ENCODE measurements at regions not wholly inside any gene's neighbourhood (a gene's known extent, or its start where the extent isn't known, plus 50 kb on each side); places are given as distances from the start of the nearest gene placed in this dataset.

DNA sequence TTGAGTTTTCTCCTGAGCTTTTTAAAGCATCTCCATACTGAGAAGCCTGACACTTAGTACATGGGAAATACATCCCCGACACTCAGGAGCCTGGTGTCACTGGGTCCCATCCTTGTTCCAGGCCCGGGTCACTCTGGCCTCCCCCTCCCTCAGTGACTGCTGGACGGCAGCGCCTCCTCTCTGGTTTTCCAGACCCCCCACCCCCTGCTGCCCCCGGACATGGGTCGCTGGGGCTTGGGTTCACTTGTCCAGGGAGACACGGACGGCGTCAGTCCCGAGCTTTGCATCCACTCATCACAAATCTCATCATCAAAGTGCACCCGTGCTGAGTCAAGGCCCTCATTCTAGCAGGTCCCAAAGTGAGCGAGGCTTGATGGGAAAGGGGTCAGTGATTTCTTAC is 243.0 kb downstream of the IRX2 start:
- Histone ChIP-seq H3K4me3 (ENCODE audit: low read length) (no peak overlapping the region), H3K27me3 (ENCODE audit: control insufficient read depth, insufficient read depth, low read length) (no peaks in the 10 kb centered on the region), H3K4me1 (ENCODE audit: control insufficient read depth, low read depth, low read length) (no peaks in the 10 kb centered on the region), H3K9me3 (ENCODE audit: control insufficient read depth, low read depth, low read length) (no peaks in the 10 kb centered on the region), H3K27ac (ENCODE audit: low read length) (no peak overlapping the region), H3K36me3 (ENCODE audit: control insufficient read depth, low read depth, low read length) (no peaks in the 10 kb centered on the region), H3K9ac (ENCODE audit: low read length) (no peak overlapping the region)

DNA sequence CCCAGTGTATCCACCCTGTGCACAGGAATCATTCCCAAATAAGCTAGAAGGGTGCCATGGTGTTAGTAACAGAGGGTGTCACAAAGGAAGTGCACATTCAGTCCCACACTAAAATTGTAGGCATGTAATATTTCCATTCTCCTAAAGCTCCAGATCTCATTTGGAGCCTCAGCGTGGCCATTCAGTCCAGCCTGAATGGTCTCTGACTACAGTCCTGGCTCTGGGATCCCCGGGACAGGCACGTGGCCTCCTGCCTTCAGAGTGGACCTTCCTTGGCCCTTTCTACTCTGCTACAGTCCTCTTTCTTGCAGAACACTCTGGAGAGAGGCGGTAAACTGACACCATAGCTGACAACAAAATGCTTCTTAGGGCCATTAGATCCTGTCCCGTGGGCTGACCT is 243.9 kb downstream of the IRX2 start:
- Histone ChIP-seq H3K9ac (ENCODE audit: low read length) (no peak overlapping the region), H3K4me3 (ENCODE audit: low read length) (no peak overlapping the region), H3K27ac (ENCODE audit: low read length) (no peak overlapping the region), H3K27me3 (ENCODE audit: control insufficient read depth, insufficient read depth, low read length) (no peaks in the 10 kb centered on the region), H3K36me3 (ENCODE audit: control insufficient read depth, low read depth, low read length) (no peaks in the 10 kb centered on the region), H3K4me1 (ENCODE audit: control insufficient read depth, low read depth, low read length) (no peaks in the 10 kb centered on the region), H3K9me3 (ENCODE audit: control insufficient read depth, low read depth, low read length) (no peaks in the 10 kb centered on the region)

DNA sequence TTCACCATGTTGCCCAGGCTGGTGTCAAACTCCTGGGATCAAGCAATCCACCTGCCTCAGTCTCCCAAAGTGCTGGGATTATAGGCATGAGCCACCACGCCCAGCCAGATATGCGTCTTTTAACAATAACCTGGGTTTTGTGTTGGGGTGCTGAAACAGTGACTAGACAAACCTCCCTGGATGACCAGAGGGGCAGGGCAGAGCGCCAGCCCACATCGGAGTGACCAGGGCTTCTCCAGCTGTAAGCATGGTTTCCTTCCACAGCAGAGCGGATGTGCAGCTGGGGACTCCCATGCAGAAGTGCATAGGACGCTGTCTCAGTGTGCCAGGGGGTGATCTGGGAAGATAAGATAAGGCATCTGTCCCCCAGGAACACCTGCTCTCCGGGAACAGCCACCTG is 244.9 kb downstream of the IRX2 start:
- no peak overlapping the region for H3K4me3 ChIP-seq (ENCODE audit: low read length)
- no peaks in the 10 kb centered on the region for H3K9me3 ChIP-seq (ENCODE audit: control insufficient read depth, low read depth, low read length)
- no peak overlapping the region for H3K27ac ChIP-seq (ENCODE audit: low read length)
- no peaks in the 10 kb centered on the region for H3K4me1 ChIP-seq (ENCODE audit: control insufficient read depth, low read depth, low read length)
- H3K27me3 ChIP-seq (ENCODE audit: control insufficient read depth, insufficient read depth, low read length) = no peaks in the 10 kb centered on the region
- no peak overlapping the region for H3K9ac ChIP-seq (ENCODE audit: low read length)
- no peaks in the 10 kb centered on the region for H3K36me3 ChIP-seq (ENCODE audit: control insufficient read depth, low read depth, low read length)

DNA sequence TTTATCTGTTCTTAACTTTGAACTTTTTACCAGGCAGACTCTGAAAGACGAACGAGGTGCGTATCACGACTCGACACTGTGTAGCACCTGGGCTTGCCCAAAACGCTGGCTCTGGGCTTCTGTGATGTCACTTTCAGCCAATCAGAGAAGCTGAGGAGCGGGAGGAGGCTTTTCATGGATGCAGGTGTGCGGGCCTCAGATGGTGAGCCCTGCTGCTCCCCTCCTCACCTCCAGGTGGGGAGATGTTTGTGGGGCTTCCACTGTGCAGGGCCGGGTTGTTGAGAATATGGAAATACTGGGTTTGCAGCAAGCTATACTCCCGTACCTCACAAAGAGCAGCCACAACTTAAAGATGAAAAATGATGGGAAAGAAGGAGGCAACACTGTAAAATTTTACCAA is 246.3 kb downstream of the IRX2 start:
- Histone ChIP-seq H3K4me3 (ENCODE audit: low read length) (no peak overlapping the region), H3K27me3 (ENCODE audit: control insufficient read depth, insufficient read depth, low read length) (no peaks in the 10 kb centered on the region), H3K4me1 (ENCODE audit: control insufficient read depth, low read depth, low read length) (no peaks in the 10 kb centered on the region), H3K9ac (ENCODE audit: low read length) (no peak overlapping the region), H3K9me3 (ENCODE audit: control insufficient read depth, low read depth, low read length) (peaks cover 3% of the 10 kb centered on the region), H3K27ac (ENCODE audit: low read length) (no peak overlapping the region), H3K36me3 (ENCODE audit: control insufficient read depth, low read depth, low read length) (no peaks in the 10 kb centered on the region)

DNA sequence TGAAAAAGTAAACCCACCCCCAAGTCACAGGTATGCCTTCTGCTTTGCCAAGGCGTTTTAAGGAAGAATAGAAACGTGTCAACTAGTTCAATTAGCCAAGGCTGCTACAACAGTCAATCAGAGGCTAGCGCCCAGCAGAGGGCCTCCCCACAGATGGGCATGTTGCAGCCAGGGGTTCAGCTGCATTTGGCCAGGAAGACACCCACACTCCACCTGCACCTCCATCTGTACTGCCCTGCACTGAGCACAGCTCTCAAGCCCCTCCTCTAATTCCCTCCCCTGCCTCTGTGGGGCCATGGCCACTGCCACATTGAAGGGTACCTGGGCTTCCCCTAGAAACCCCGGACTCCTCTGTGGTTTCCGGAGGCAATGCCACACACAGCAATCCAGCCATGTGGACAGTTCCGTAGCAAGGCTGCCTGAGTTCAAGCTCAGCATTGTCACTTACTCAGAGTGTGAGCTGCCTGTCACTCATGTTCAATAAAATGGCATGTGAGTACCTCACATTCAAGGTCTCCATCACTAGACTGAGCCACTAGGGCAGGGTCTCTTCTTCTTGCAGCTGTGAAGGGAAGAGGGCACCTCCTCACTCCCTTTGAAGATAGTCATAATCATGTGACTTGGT is 248.4 kb downstream of the IRX2 start:
- Histone ChIP-seq H3K36me3 (ENCODE audit: control insufficient read depth, low read depth, low read length) (no peaks in the 10 kb centered on the region), H3K9ac (ENCODE audit: low read length) (no peak overlapping the region), H3K27ac (ENCODE audit: low read length) (no peak overlapping the region), H3K4me1 (ENCODE audit: control insufficient read depth, low read depth, low read length) (peaks cover 7% of the 10 kb centered on the region), H3K9me3 (ENCODE audit: control insufficient read depth, low read depth, low read length) (peaks cover 8% of the 10 kb centered on the region), H3K27me3 (ENCODE audit: control insufficient read depth, insufficient read depth, low read length) (no peaks in the 10 kb centered on the region), H3K4me3 (ENCODE audit: low read length) (no peak overlapping the region)

DNA sequence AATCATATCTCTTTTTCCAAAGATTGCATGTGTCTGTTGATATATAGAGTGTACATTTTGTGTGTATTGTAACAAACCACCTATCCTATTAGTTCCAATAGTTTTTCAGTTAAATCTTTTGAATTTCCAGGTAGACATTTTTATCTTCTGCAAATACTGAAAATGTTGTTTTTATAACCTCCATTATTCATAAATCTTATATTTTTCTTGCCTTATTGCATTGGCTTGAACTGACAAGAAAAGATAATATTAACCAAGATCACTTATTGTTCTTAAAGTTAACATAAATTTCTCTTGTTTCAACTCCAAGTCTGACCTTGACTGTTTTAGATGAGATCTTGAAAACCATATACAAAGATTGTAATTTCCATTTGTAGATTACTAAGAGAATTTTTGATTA is 251.6 kb downstream of the IRX2 start:
- peaks cover 17% of the 10 kb centered on the region for H3K4me1 ChIP-seq (ENCODE audit: control insufficient read depth, low read depth, low read length)
- no peak overlapping the region for H3K27ac ChIP-seq (ENCODE audit: low read length)
- H3K9ac ChIP-seq (ENCODE audit: low read length) = no peak overlapping the region
- peaks cover 8% of the 10 kb centered on the region for H3K9me3 ChIP-seq (ENCODE audit: control insufficient read depth, low read depth, low read length)
- H3K36me3 ChIP-seq (ENCODE audit: control insufficient read depth, low read depth, low read length) = no peaks in the 10 kb centered on the region
- no peaks in the 10 kb centered on the region for H3K27me3 ChIP-seq (ENCODE audit: control insufficient read depth, insufficient read depth, low read length)
- H3K4me3 ChIP-seq (ENCODE audit: low read length) = no peak overlapping the region

DNA sequence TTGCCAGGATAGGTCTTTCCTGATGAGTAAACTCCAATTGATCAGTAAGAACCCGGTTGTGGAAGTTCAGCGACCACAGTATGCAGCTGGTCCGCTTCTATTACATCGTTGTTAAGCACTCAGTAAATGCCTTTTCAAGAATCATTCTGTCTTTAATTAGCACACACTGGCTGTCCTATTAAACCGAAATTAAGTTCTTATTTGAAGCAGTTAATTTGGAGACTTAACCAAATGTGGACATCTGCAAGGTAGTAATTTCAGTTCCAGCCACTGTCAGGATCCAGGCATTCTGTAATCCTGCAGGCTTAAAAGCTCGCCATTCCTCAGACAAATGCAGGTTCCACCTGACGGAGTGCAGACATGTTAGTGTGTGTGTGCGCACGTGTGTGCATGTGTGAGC is 254.6 kb downstream of the IRX2 start:
- Histone ChIP-seq H3K9me3 (ENCODE audit: control insufficient read depth, low read depth, low read length) (peaks cover 8% of the 10 kb centered on the region), H3K27me3 (ENCODE audit: control insufficient read depth, insufficient read depth, low read length) (no peaks in the 10 kb centered on the region), H3K4me3 (ENCODE audit: low read length) (no peak overlapping the region), H3K36me3 (ENCODE audit: control insufficient read depth, low read depth, low read length) (no peaks in the 10 kb centered on the region), H3K27ac (ENCODE audit: low read length) (no peak overlapping the region), H3K4me1 (ENCODE audit: control insufficient read depth, low read depth, low read length) (peaks cover 17% of the 10 kb centered on the region), H3K9ac (ENCODE audit: low read length) (no peak overlapping the region)

DNA sequence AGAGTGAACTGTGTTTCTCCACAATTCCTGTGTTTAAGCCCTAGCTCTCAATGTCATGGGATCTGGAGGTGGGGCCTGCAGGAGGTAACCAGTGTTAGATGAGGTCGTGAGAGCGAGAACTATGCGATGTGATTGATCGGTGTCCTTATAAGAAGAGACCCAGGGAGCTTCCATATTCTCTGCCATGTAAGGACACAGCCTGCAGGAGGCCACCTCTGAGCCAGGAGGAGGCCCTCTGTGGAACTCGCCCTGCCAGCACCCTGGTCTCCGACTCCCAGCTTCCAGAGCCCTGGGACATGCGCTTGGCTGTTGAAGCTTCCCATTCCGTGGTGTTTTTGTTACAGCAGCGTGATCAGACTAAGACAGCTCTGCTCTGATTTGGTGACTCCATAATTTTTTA is 255.4 kb downstream of the IRX2 start:
- Histone ChIP-seq H3K4me3 (ENCODE audit: low read length) (no peak overlapping the region), H3K27ac (ENCODE audit: low read length) (no peak overlapping the region), H3K27me3 (ENCODE audit: control insufficient read depth, insufficient read depth, low read length) (no peaks in the 10 kb centered on the region), H3K9me3 (ENCODE audit: control insufficient read depth, low read depth, low read length) (peaks cover 8% of the 10 kb centered on the region), H3K36me3 (ENCODE audit: control insufficient read depth, low read depth, low read length) (no peaks in the 10 kb centered on the region), H3K4me1 (ENCODE audit: control insufficient read depth, low read depth, low read length) (peaks cover 17% of the 10 kb centered on the region), H3K9ac (ENCODE audit: low read length) (no peak overlapping the region)

DNA sequence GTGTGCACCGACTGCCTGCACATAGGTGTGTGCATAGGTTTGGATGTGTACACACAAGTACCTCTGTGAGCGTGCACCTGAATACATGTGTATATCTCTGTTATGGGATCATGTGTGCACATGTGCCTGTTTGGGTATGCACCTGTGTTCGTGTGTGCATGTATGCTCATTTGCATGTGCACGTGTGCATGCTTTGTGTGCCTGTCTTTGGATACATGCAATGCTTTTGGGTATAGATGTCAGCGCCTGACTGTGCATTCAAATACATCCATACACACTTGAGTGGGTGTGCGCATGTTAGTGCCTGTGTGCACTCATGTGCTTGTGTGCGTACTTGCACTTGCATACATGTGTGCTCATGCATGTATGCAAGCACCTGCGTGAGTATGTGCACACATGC is 258.1 kb downstream of the IRX2 start:
- no peaks in the 10 kb centered on the region for H3K9me3 ChIP-seq (ENCODE audit: control insufficient read depth, low read depth, low read length)
- no peaks in the 10 kb centered on the region for H3K27me3 ChIP-seq (ENCODE audit: control insufficient read depth, insufficient read depth, low read length)
- H3K36me3 ChIP-seq (ENCODE audit: control insufficient read depth, low read depth, low read length) = no peaks in the 10 kb centered on the region
- H3K9ac ChIP-seq (ENCODE audit: low read length) = no peak overlapping the region
- no peak overlapping the region for H3K27ac ChIP-seq (ENCODE audit: low read length)
- H3K4me3 ChIP-seq (ENCODE audit: low read length) = no peak overlapping the region
- peaks cover 13% of the 10 kb centered on the region for H3K4me1 ChIP-seq (ENCODE audit: control insufficient read depth, low read depth, low read length)

DNA sequence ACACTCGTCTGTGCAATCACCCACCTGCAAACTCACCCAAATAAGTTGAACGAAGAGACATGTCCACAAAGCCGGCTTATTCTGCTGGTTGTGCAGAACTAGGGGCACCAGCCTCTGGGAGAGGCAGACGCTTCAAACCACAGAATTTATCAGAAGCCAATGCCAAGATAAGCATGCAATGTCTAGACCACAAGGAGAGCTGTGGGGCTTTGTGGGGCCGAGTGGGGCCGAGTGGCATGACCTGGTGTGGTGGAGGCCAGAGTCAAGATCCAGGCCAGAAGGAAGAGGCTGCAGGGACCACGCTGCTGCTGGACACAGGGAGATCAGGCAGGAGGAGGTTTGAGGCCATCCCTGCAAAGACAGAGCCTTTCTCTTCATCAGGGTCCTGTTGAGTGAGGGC is 259.0 kb downstream of the IRX2 start:
- Histone ChIP-seq H3K4me1 (ENCODE audit: control insufficient read depth, low read depth, low read length) (peaks cover 5% of the 10 kb centered on the region), H3K9ac (ENCODE audit: low read length) (no peak overlapping the region), H3K27me3 (ENCODE audit: control insufficient read depth, insufficient read depth, low read length) (no peaks in the 10 kb centered on the region), H3K27ac (ENCODE audit: low read length) (no peak overlapping the region), H3K4me3 (ENCODE audit: low read length) (no peak overlapping the region), H3K9me3 (ENCODE audit: control insufficient read depth, low read depth, low read length) (no peaks in the 10 kb centered on the region), H3K36me3 (ENCODE audit: control insufficient read depth, low read depth, low read length) (no peaks in the 10 kb centered on the region)

DNA sequence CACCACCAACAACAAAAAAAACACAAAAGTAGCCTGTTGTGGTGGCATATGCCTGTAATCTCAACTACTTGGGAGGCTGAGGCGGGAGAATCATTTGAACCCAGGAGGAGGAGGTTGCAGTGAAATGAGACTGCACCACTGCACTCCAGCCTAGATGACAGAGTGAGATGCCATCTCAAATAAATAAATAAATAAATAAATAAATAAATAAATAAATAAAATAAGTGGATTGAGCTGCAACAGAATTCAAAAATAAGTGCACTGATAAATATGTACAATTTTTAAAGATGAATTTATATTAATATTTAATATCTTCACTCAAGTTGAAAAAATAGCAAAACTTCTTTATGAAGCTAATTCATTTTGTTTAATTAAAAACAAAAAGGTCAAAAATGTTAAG is 259.6 kb downstream of the IRX2 start:
- Histone ChIP-seq H3K9ac (ENCODE audit: low read length) (no peak overlapping the region), H3K27me3 (ENCODE audit: control insufficient read depth, insufficient read depth, low read length) (no peaks in the 10 kb centered on the region), H3K4me1 (ENCODE audit: control insufficient read depth, low read depth, low read length) (no peaks in the 10 kb centered on the region), H3K9me3 (ENCODE audit: control insufficient read depth, low read depth, low read length) (no peaks in the 10 kb centered on the region), H3K36me3 (ENCODE audit: control insufficient read depth, low read depth, low read length) (no peaks in the 10 kb centered on the region), H3K4me3 (ENCODE audit: low read length) (no peak overlapping the region), H3K27ac (ENCODE audit: low read length) (no peak overlapping the region)

DNA sequence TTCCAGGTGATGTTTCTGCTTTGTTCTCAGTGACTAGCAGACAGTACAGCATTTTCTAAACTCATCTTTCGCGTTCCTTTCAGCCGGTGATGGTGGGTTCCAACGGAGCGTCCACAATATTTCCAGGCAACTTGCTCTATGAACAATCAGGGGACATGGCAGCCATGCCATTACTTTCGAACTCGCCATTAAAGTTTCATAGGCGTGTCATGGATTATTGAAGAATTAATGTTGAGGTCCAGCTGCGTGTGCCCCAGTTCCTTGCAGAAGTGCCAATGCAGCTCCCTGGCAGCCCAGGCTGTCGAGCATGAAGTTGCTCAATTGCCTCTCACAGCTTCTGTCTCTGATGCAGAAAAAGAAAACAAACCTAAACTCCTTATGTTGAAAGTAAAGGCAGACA is 262.2 kb downstream of the IRX2 start:
- Histone ChIP-seq H3K27me3 (ENCODE audit: control insufficient read depth, insufficient read depth, low read length) (no peaks in the 10 kb centered on the region), H3K4me3 (ENCODE audit: low read length) (no peak overlapping the region), H3K36me3 (ENCODE audit: control insufficient read depth, low read depth, low read length) (no peaks in the 10 kb centered on the region), H3K4me1 (ENCODE audit: control insufficient read depth, low read depth, low read length) (no peaks in the 10 kb centered on the region), H3K9ac (ENCODE audit: low read length) (no peak overlapping the region), H3K27ac (ENCODE audit: low read length) (no peak overlapping the region), H3K9me3 (ENCODE audit: control insufficient read depth, low read depth, low read length) (no peaks in the 10 kb centered on the region)
